ENCODE measurements at regions not wholly inside any gene's neighbourhood (a gene's known extent, or its start where the extent isn't known, plus 50 kb on each side); places are given as distances from the start of the nearest gene placed in this dataset.

DNA sequence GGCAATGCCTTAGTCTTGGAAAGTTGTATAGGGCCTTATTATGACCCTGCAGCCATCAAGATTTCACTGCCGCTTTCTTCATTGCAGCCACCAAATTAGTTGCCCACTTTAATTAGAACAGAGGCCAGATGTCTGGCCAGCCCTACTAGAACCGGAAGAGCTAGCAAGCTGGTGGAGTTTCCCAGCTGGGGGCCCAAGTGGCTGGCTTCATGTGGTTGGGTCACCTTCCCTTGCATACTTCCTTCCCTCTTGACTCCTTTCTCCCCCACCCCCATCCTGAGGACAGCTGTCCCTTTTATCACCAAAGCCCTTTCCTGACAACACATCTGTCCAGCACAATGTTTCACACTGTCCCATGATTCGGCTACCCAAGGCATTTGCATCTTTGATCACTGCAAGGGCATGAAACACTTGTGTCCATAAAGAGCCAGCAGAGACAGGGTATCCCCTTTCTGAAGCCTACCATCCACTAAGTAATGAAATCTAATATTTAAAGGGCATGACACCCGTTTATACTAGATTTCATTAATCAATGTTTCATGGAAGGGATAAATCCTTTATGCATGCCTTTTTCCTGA, 187.2 kb downstream of the BCL11A start:
- TF ChIP-seq, protein P1, sequence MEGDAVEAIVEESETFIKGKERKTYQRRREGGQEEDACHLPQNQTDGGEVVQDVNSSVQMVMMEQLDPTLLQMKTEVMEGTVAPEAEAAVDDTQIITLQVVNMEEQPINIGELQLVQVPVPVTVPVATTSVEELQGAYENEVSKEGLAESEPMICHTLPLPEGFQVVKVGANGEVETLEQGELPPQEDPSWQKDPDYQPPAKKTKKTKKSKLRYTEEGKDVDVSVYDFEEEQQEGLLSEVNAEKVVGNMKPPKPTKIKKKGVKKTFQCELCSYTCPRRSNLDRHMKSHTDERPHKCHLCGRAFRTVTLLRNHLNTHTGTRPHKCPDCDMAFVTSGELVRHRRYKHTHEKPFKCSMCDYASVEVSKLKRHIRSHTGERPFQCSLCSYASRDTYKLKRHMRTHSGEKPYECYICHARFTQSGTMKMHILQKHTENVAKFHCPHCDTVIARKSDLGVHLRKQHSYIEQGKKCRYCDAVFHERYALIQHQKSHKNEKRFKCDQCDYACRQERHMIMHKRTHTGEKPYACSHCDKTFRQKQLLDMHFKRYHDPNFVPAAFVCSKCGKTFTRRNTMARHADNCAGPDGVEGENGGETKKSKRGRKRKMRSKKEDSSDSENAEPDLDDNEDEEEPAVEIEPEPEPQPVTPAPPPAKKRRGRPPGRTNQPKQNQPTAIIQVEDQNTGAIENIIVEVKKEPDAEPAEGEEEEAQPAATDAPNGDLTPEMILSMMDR (IDR thresholded peaks at IDR 0.05; ENCODE audit: low read length) = no peak
- TF ChIP-seq EZH2phosphoT487 (IDR thresholded peaks at IDR 0.05; ENCODE audit: low read length) (no peak), EZH2 (optimal IDR thresholded peaks at IDR 0.05; ENCODE audit: low read depth, low read length) (no peak)

All from MM.1S (cell line).